Trophoblast cell (in vitro differentiated cells and primary cell): ENCODE measurements at regions not wholly inside any gene's neighbourhood (a gene's known extent, or its start where the extent isn't known, plus 50 kb on each side); places are given as distances from the start of the nearest gene placed in this dataset.

Source experiments
- DNase-seq, 2 donors: peaks; one replicate each; pipeline ENCODE4 v3.0.0-alpha.2; 2016
- H2AFZ ChIP-seq: 2 replicates; pipeline ENCODE4 v1.6.1; 2013; ENCODE audit warnings: low read length, moderate library complexity, mild to moderate bottlenecking; ENCODE audit not compliant: insufficient read depth, poor library complexity
- H2AK5ac ChIP-seq: 2 replicates; pipeline ENCODE4 v1.6.1; 2013; ENCODE audit warnings: mild to moderate bottlenecking, low read length
- H2BK120ac ChIP-seq: 2 replicates; pipeline ENCODE4 v1.6.1; 2013; ENCODE audit warnings: low read length, mild to moderate bottlenecking, moderate library complexity; ENCODE audit not compliant: insufficient read depth, poor library complexity
- H2BK12ac ChIP-seq: 2 replicates; pipeline ENCODE4 v1.6.1; 2013; ENCODE audit warnings: mild to moderate bottlenecking, low read length, moderate library complexity
- H2BK5ac ChIP-seq: 2 replicates; pipeline ENCODE4 v1.6.1; 2013; ENCODE audit warnings: low read length, low read depth, moderate library complexity, mild to moderate bottlenecking; ENCODE audit not compliant: poor library complexity
- H3K14ac ChIP-seq: 2 replicates; pipeline ENCODE4 v1.6.1; 2013; ENCODE audit warnings: mild to moderate bottlenecking, low read length
- H3K18ac ChIP-seq: 2 replicates; pipeline ENCODE4 v1.6.1; 2013; ENCODE audit warnings: mild to moderate bottlenecking, low read length
- H3K23ac ChIP-seq: 2 replicates; pipeline ENCODE4 v1.6.1; 2013; ENCODE audit warnings: low read length
- H3K27ac ChIP-seq: 2 replicates; pipeline ENCODE4 v1.5.1; 2013; ENCODE audit warnings: low read depth, mild to moderate bottlenecking, inconsistent platforms, low read length, moderate library complexity
- H3K27me3 ChIP-seq: 2 replicates; pipeline ENCODE4 v1.6.1; 2013; ENCODE audit warnings: inconsistent platforms, mild to moderate bottlenecking, low read length, moderate library complexity; ENCODE audit not compliant: insufficient read depth
- H3K36me3 ChIP-seq, 2 experiments: 1 replicate in 1 of 2; 2 replicates in 1 of 2; pipeline ENCODE4 v1.6.1; 2013; ENCODE audit warnings: low read length in 2 of 2, mild to moderate bottlenecking in 2 of 2, moderate library complexity in 1 of 2; ENCODE audit not compliant: insufficient read depth in 2 of 2, control insufficient read depth in 1 of 2
- H3K4ac ChIP-seq: 2 replicates; pipeline ENCODE4 v1.6.1; 2013; ENCODE audit warnings: low read depth, mild to moderate bottlenecking, low read length, moderate library complexity
- H3K4me1 ChIP-seq, 2 experiments: 1 replicate in 1 of 2; 2 replicates in 1 of 2; pipeline ENCODE4 v1.6.1; 2013; ENCODE audit warnings: low read length in 2 of 2, mild to moderate bottlenecking in 2 of 2, moderate library complexity in 1 of 2; ENCODE audit not compliant: insufficient read depth in 2 of 2, control insufficient read depth in 1 of 2
- H3K4me2 ChIP-seq: 2 replicates; pipeline ENCODE4 v1.6.1; 2013; ENCODE audit warnings: inconsistent platforms, mild to moderate bottlenecking, low read length, moderate library complexity
- H3K4me3 ChIP-seq: 2 replicates; pipeline ENCODE4 v1.5.1; 2013; ENCODE audit warnings: mild to moderate bottlenecking, low read depth, low read length, inconsistent platforms
- H3K79me1 ChIP-seq: one replicate; pipeline ENCODE4 v1.6.1; 2013; ENCODE audit warnings: low read length
- H3K79me2 ChIP-seq: 2 replicates; pipeline ENCODE4 v1.6.1; 2013; ENCODE audit warnings: low read length, mild to moderate bottlenecking; ENCODE audit not compliant: control insufficient read depth, insufficient read depth, poor library complexity
- H3K9ac ChIP-seq: 2 replicates; pipeline ENCODE4 v1.6.1; 2013; ENCODE audit warnings: mild to moderate bottlenecking, low read length
- H3K9me3 ChIP-seq: 2 replicates; pipeline ENCODE4 v1.6.1; 2013; ENCODE audit warnings: low read depth, mild to moderate bottlenecking, control low read depth, inconsistent platforms, low read length; ENCODE audit not compliant: insufficient read depth
- H4K12ac ChIP-seq: 2 replicates; pipeline ENCODE4 v1.6.1; 2013; ENCODE audit warnings: low read depth, mild to moderate bottlenecking, low read length, moderate library complexity
- H4K8ac ChIP-seq: 2 replicates; pipeline ENCODE4 v1.6.1; 2013; ENCODE audit warnings: low read depth, mild to moderate bottlenecking, low read length, moderate library complexity
- H4K91ac ChIP-seq: one replicate; pipeline ENCODE4 v1.6.1; 2013; ENCODE audit warnings: low read depth, mild to moderate bottlenecking, low read length, moderate library complexity
- WGBS: extraction: QIAGEN DNeasy Blood & Tissue Kit; methylation state at CpG from one replicate; pipeline ENCODE4 v1.1.7; 2013; ENCODE audit warnings: missing lambda C conversion rate; ENCODE audit not compliant: insufficient read length, insufficient coverage; ENCODE audit errors: extremely low coverage; 5-methylcytosine and 5-hydroxymethylcytosine counted together

GRCh38 chr10:25694971-25695370, 239.1 kb upstream of the MYO3A start:
- no peaks in the 10 kb centered on the region for H3K9me3 ChIP-seq
- no peak overlapping the region for H4K12ac ChIP-seq
- no peak overlapping the region for H3K4me3 ChIP-seq
- peak overlapping the region; percentile 75 for H2AK5ac ChIP-seq
- no peak for DNase-seq
- no peaks in the 10 kb centered on the region for H3K36me3 ChIP-seq
- no peak overlapping the region for H3K23ac ChIP-seq
- H3K14ac ChIP-seq: peak overlapping the region; percentile 71
- H3K18ac ChIP-seq: no peak overlapping the region
- H4K91ac ChIP-seq: peak overlapping the region; percentile 65
- H3K27ac ChIP-seq: no peak overlapping the region
- H4K8ac ChIP-seq: no peak overlapping the region
- H2BK120ac ChIP-seq: peak overlapping the region; percentile 61
- no peak overlapping the region for H2AFZ ChIP-seq
- H2BK5ac ChIP-seq: no peak overlapping the region
- H3K79me1 ChIP-seq: peaks cover 4% of the 10 kb centered on the region
- no peaks in the 10 kb centered on the region for H3K27me3 ChIP-seq
- H3K4me1 ChIP-seq: peaks cover 5 to 6% of the 10 kb centered on the region in 2 experiments
- no peak overlapping the region for H3K4me2 ChIP-seq
- no CpG with 5 or more reads among the region's 3 CpGs for WGBS
- peak overlapping the region; percentile 66 for H2BK12ac ChIP-seq
- no peaks in the 10 kb centered on the region for H3K79me2 ChIP-seq
- no peak overlapping the region for H3K9ac ChIP-seq
- H3K4ac ChIP-seq: no peak overlapping the region

GRCh38 chr10:25695586-25695985, 238.4 kb upstream of the MYO3A start:
- peaks cover 5 to 6% of the 10 kb centered on the region in 2 experiments for H3K4me1 ChIP-seq
- H2BK5ac ChIP-seq: no peak overlapping the region
- no peaks in the 10 kb centered on the region for H3K79me2 ChIP-seq
- H2BK120ac ChIP-seq: no peak overlapping the region
- no peak overlapping the region for H3K9ac ChIP-seq
- no peak for DNase-seq
- no peak overlapping the region for H4K91ac ChIP-seq
- no peaks in the 10 kb centered on the region for H3K27me3 ChIP-seq
- no peak overlapping the region for H2BK12ac ChIP-seq
- H3K79me1 ChIP-seq: peaks cover 4% of the 10 kb centered on the region
- WGBS: no CpG with 5 or more reads among the region's 3 CpGs
- no peak overlapping the region for H2AK5ac ChIP-seq
- no peak overlapping the region for H3K23ac ChIP-seq
- H4K8ac ChIP-seq: no peak overlapping the region
- no peak overlapping the region for H3K4ac ChIP-seq
- no peak overlapping the region for H3K18ac ChIP-seq
- H3K9me3 ChIP-seq: no peaks in the 10 kb centered on the region
- no peaks in the 10 kb centered on the region for H3K36me3 ChIP-seq
- no peak overlapping the region for H3K4me3 ChIP-seq
- no peak overlapping the region for H3K14ac ChIP-seq
- H4K12ac ChIP-seq: no peak overlapping the region
- H3K4me2 ChIP-seq: no peak overlapping the region
- no peak overlapping the region for H3K27ac ChIP-seq
- H2AFZ ChIP-seq: no peak overlapping the region

GRCh38 chr10:25696013-25696708, 237.9 kb upstream of the MYO3A start:
- Histone ChIP-seq H3K27me3 (no peaks in the 10 kb centered on the region), H4K8ac (no peak overlapping the region), H3K36me3 (no peaks in the 10 kb centered on the region), H3K14ac (no peak overlapping the region), H3K9ac (no peak overlapping the region), H4K12ac (no peak overlapping the region), H3K27ac (no peak overlapping the region), H2AK5ac (no peak overlapping the region), H2AFZ (no peak overlapping the region), H4K91ac (no peak overlapping the region), H3K4ac (no peak overlapping the region), H3K9me3 (no peaks in the 10 kb centered on the region), H3K4me3 (no peak overlapping the region), H3K18ac (no peak overlapping the region), H3K4me1 (peaks cover 5 to 6% of the 10 kb centered on the region in 2 experiments), H3K79me2 (no peaks in the 10 kb centered on the region), H3K4me2 (no peak overlapping the region), H2BK5ac (no peak overlapping the region), H2BK12ac (no peak overlapping the region), H3K23ac (no peak overlapping the region), H3K79me1 (peaks cover 4% of the 10 kb centered on the region), H2BK120ac (no peak overlapping the region)
- WGBS: no CpG with 5 or more reads among the region's 6 CpGs
- DNase-seq: no peak

- no peak overlapping the region for H3K18ac ChIP-seq
- H2AK5ac ChIP-seq: no peak overlapping the region
- no peak overlapping the region for H2BK5ac ChIP-seq
- H3K9ac ChIP-seq: no peak overlapping the region
- no peak overlapping the region for H4K8ac ChIP-seq
- H3K4me3 ChIP-seq: no peak overlapping the region
- no peak overlapping the region for H3K23ac ChIP-seq
- no peak overlapping the region for H2BK120ac ChIP-seq
- H2BK12ac ChIP-seq: no peak overlapping the region
- H3K14ac ChIP-seq: no peak overlapping the region
- WGBS: no CpG with 5 or more reads among the region's 5 CpGs
- H3K79me2 ChIP-seq: no peaks in the 10 kb centered on the region
- no peak overlapping the region for H4K12ac ChIP-seq
- H3K79me1 ChIP-seq: peaks cover 7% of the 10 kb centered on the region
- no peaks in the 10 kb centered on the region for H3K27me3 ChIP-seq
- H3K4me1 ChIP-seq: peaks cover 11 to 12% of the 10 kb centered on the region in 2 experiments
- no peak overlapping the region for H2AFZ ChIP-seq
- no peak for DNase-seq
- no peak overlapping the region for H3K27ac ChIP-seq
- H3K36me3 ChIP-seq: no peaks in the 10 kb centered on the region
- no peak overlapping the region for H4K91ac ChIP-seq
- H3K4me2 ChIP-seq: no peak overlapping the region
- no peak overlapping the region for H3K4ac ChIP-seq
- H3K9me3 ChIP-seq: no peaks in the 10 kb centered on the region
Observed at GRCh38 chr10:25697412-25697811, 236.6 kb upstream of the MYO3A start.
